GDM1 (cell line): ENCODE measurements at regions not wholly inside any gene's neighbourhood (a gene's known extent, or its start where the extent isn't known, plus 50 kb on each side); places are given as distances from the start of the nearest gene placed in this dataset.

ENCODE experiments used
- DNase-seq: peaks from one replicate; lab custom pipeline; 2025; lab: John Stamatoyannopoulos, UW

GRCh38 chr4:23401572-23401971 is 488.3 kb downstream of the PPARGC1A start:
- DNase-seq, result no peak

GRCh38 chr4:23392860-23393458 is 496.9 kb downstream of the PPARGC1A start:
- DNase-seq, result no peak

GRCh38 chr4:23390246-23390645 is 499.6 kb downstream of the PPARGC1A start:
- DNase-seq, result no peak

GRCh38 chr4:23388699-23389395 is 501.0 kb downstream of the PPARGC1A start:
- no peak for DNase-seq

- no peak for DNase-seq
These were observed 501.6 kb downstream of the PPARGC1A start for GRCh38 chr4:23388255-23388654.

GRCh38 chr4:23384741-23385140 is 505.1 kb downstream of the PPARGC1A start:
- no peak for DNase-seq

GRCh38 chr4:23382879-23383278 is 507.0 kb downstream of the PPARGC1A start:
- no peak for DNase-seq

- no peak for DNase-seq
These were observed 515.6 kb downstream of the PPARGC1A start for GRCh38 chr4:23374259-23374658.

GRCh38 chr4:23373261-23373660 is 516.6 kb downstream of the PPARGC1A start:
- DNase-seq, result no peak

GRCh38 chr4:23371533-23371932 is 518.3 kb downstream of the PPARGC1A start:
- DNase-seq, result no peak

- no peak for DNase-seq
These were observed 520.5 kb downstream of the PPARGC1A start for GRCh38 chr4:23369331-23369730.

GRCh38 chr4:23368081-23368697 is 521.7 kb downstream of the PPARGC1A start:
- no peak for DNase-seq

GRCh38 chr4:23366557-23366906 is 523.3 kb downstream of the PPARGC1A start:
- no peak for DNase-seq

GRCh38 chr4:23365871-23366556 is 523.8 kb downstream of the PPARGC1A start:
- no peak for DNase-seq

- DNase-seq, result no peak
These were observed 524.8 kb downstream of the PPARGC1A start for GRCh38 chr4:23365086-23365485.

- no peak for DNase-seq
These were observed 525.7 kb downstream of the PPARGC1A start for GRCh38 chr4:23364167-23364566.

- DNase-seq, result no peak
These were observed 528.4 kb downstream of the PPARGC1A start for GRCh38 chr4:23361453-23361852.

- no peak for DNase-seq
These were observed 529.1 kb downstream of the PPARGC1A start for GRCh38 chr4:23360718-23361117.

- no peak for DNase-seq
These were observed 534.6 kb downstream of the PPARGC1A start for GRCh38 chr4:23355258-23355657.

GRCh38 chr4:23353200-23353599 is 536.6 kb downstream of the PPARGC1A start:
- DNase-seq, result no peak

- no peak for DNase-seq
These were observed 540.9 kb downstream of the PPARGC1A start for GRCh38 chr4:23348789-23349498.

- no peak for DNase-seq
These were observed 552.6 kb downstream of the PPARGC1A start for GRCh38 chr4:23337292-23337691.
